GM12873 (cell line): ENCODE measurements at regions not wholly inside any gene's neighbourhood (a gene's known extent, or its start where the extent isn't known, plus 50 kb on each side); places are given as distances from the start of the nearest gene placed in this dataset.

Experiments
- CTCF ChIP-seq: IDR thresholded peaks from 2 replicates; pipeline ENCODE4 v1.5.1; 2012; ENCODE audit warnings: low read depth, mild to moderate bottlenecking, moderate library complexity, low read length, control low read depth; ENCODE audit not compliant: insufficient read depth; ENCODE audit errors: missing control alignments

- no peak for TF ChIP-seq CTCF
Observed at GRCh38 chr12:90023207-90023900, 314.7 kb upstream of the ATP2B1 start.

GRCh38 chr12:90021795-90022440 is 313.3 kb upstream of the ATP2B1 start:
- no peak for TF ChIP-seq CTCF

- TF ChIP-seq CTCF = no peak
Observed at GRCh38 chr12:90020881-90021280, 312.2 kb upstream of the ATP2B1 start.

GRCh38 chr12:90020436-90020835 is 311.8 kb upstream of the ATP2B1 start:
- TF ChIP-seq CTCF = no peak

- no peak for TF ChIP-seq CTCF
Observed at GRCh38 chr12:90020014-90020413, 311.4 kb upstream of the ATP2B1 start.

GRCh38 chr12:90017316-90017715 is 308.7 kb upstream of the ATP2B1 start:
- no peak for TF ChIP-seq CTCF

- no peak for TF ChIP-seq CTCF
Observed at GRCh38 chr12:90015228-90015627, 306.6 kb upstream of the ATP2B1 start.
